ENCODE measurements at regions not wholly inside any gene's neighbourhood (a gene's known extent, or its start where the extent isn't known, plus 50 kb on each side); places are given as distances from the start of the nearest gene placed in this dataset.

DNA sequence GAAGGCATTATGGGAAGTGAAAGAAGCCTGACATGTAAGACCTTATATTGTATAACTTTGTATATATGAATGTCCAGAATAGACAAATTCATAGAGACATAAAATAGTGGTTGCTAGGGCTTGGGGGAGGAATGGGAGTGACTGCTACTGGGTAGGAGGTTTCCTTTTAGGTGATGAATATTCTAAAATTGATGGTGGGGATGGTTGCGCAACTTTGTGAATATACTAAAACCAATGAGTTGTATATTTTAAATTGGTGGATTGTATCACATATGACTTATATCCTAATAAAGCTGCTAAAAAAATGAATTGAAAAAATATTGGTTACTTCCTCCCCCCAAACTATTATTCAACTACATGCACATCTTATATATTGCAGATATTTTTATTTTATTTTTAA lies 70.0 kb downstream of the UCHL1 start:
- Histone ChIP-seq H3K4me3 (ENCODE audit: insufficient read depth, low read depth, low read length) (no peak overlapping the region), H3K27ac (ENCODE audit: insufficient read depth, low read depth, low read length, poor library complexity, severe bottlenecking) (no peak overlapping the region), H3K36me3 (ENCODE audit: control insufficient read depth, insufficient read depth, low read length) (no peaks in the 10 kb centered on the region), H3K4me1 (ENCODE audit: control insufficient read depth, insufficient read depth, low read length) (peaks cover 8% of the 10 kb centered on the region), H3K9me3 (ENCODE audit: control insufficient read depth, low read length) (no peaks in the 10 kb centered on the region), H3K27me3 (ENCODE audit: control insufficient read depth, insufficient read depth, low read length, poor library complexity, severe bottlenecking) (no peaks in the 10 kb centered on the region)
- 75 to 100% methylated on average over 1 of the region's 1 CpG for WGBS, 2 experiments

DNA sequence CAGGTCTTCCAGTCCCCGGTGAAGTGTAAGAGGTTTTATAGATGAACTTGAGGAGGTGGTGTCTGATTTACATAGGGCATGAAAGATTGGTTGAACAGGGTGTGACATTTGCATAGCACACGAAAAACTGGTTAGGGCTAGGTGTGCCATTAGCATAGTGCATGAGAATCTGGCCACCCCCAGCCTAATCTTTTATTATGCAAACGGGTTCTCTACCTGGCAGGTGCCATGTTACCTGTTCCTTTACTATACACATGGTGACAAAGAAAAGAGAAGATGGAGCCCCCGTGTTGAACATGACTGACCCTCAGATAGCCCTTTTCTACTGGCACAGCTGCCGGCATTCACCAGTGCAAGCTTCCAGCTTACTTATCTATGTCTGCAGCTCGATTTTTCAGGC lies 71.0 kb downstream of the UCHL1 start:
- peaks cover 8% of the 10 kb centered on the region for H3K4me1 ChIP-seq (ENCODE audit: control insufficient read depth, insufficient read depth, low read length)
- no peak overlapping the region for H3K4me3 ChIP-seq (ENCODE audit: insufficient read depth, low read depth, low read length)
- 61 to 64% methylated on average over 6 of the region's 6 CpGs for WGBS, 2 experiments
- no peaks in the 10 kb centered on the region for H3K36me3 ChIP-seq (ENCODE audit: control insufficient read depth, insufficient read depth, low read length)
- no peak overlapping the region for H3K27ac ChIP-seq (ENCODE audit: insufficient read depth, low read depth, low read length, poor library complexity, severe bottlenecking)
- no peaks in the 10 kb centered on the region for H3K27me3 ChIP-seq (ENCODE audit: control insufficient read depth, insufficient read depth, low read length, poor library complexity, severe bottlenecking)
- H3K9me3 ChIP-seq (ENCODE audit: control insufficient read depth, low read length): no peaks in the 10 kb centered on the region

DNA sequence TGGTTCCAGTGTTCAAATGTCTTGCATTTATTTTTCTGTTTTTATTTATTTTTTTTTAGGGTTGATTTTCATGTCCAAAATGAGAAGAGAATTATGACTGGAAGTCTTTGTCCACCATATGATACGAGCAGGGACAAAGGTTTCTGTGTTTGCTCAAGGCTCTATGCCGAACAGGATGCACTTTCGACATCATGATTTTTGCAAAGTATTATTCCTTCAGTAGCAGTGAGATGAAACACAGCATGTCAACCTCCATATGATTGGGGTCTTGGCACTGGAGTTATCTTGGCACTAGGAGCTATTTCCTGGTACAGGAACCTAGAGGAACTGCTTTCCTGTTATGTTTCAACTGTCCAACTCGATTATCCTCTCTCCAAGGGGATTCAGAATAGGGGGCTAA lies 72.6 kb downstream of the UCHL1 start:
- 92 to 95% methylated on average over 4 of the region's 4 CpGs for WGBS, 2 experiments
- no peaks in the 10 kb centered on the region for H3K9me3 ChIP-seq (ENCODE audit: control insufficient read depth, low read length)

GRCh38 chr4:41331224-41331623 lies 74.5 kb downstream of the UCHL1 start:
- no peaks in the 10 kb centered on the region for H3K9me3 ChIP-seq (ENCODE audit: control insufficient read depth, low read length)
- WGBS, 2 experiments: 93% methylated on average over 2 of the region's 2 CpGs; no CpG with 5 or more reads in 1 of the 2 experiments

More for the DNA sequence above, 72.6 kb downstream of the UCHL1 start:
- H3K36me3 ChIP-seq (ENCODE audit: control insufficient read depth, insufficient read depth, low read length): no peaks in the 10 kb centered on the region
- H3K27me3 ChIP-seq (ENCODE audit: control insufficient read depth, insufficient read depth, low read length, poor library complexity, severe bottlenecking): no peaks in the 10 kb centered on the region
- no peak overlapping the region for H3K4me3 ChIP-seq (ENCODE audit: insufficient read depth, low read depth, low read length)
- H3K4me1 ChIP-seq (ENCODE audit: control insufficient read depth, insufficient read depth, low read length): peaks cover 8% of the 10 kb centered on the region
- no peak overlapping the region for H3K27ac ChIP-seq (ENCODE audit: insufficient read depth, low read depth, low read length, poor library complexity, severe bottlenecking)

DNA sequence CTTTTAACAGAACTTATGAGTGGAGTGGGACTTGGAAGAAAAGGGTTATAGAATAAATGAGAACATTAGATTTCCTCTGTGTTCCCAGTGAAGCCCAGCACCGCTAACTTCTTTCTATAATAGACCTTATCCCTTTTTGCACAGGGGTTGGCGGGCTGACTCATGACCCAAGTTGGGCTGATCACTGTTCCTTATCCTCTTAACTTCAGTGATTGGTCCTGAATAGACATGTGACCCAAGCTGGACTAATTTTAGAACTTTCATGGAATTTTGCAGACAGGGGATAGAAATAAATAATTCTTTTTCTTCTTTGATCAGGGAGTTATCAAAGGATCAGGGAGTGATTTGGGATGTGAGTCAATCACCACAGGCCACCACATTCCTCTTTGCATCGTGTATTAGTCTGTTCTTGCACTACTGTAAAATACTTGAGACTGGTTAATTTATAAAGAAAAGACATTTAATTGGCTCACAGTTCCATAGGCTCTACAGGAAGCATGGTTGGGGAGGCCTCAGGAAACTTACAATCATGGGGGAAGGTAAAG lies 75.9 kb downstream of the UCHL1 start:
- no peak overlapping the region for H3K27ac ChIP-seq (ENCODE audit: insufficient read depth, low read depth, low read length, poor library complexity, severe bottlenecking)
- no peaks in the 10 kb centered on the region for H3K36me3 ChIP-seq (ENCODE audit: control insufficient read depth, insufficient read depth, low read length)
- H3K27me3 ChIP-seq (ENCODE audit: control insufficient read depth, insufficient read depth, low read length, poor library complexity, severe bottlenecking): no peaks in the 10 kb centered on the region
- 99 to 100% methylated on average over 2 of the region's 3 CpGs for WGBS, 2 experiments
- H3K4me1 ChIP-seq (ENCODE audit: control insufficient read depth, insufficient read depth, low read length): no peaks in the 10 kb centered on the region
- H3K4me3 ChIP-seq (ENCODE audit: insufficient read depth, low read depth, low read length): no peak overlapping the region
- H3K9me3 ChIP-seq (ENCODE audit: control insufficient read depth, low read length): no peaks in the 10 kb centered on the region

More at GRCh38 chr4:41331224-41331623, 74.5 kb downstream of the UCHL1 start:
- H3K27ac ChIP-seq (ENCODE audit: insufficient read depth, low read depth, low read length, poor library complexity, severe bottlenecking): no peak overlapping the region
- H3K36me3 ChIP-seq (ENCODE audit: control insufficient read depth, insufficient read depth, low read length): no peaks in the 10 kb centered on the region
- no peak overlapping the region for H3K4me3 ChIP-seq (ENCODE audit: insufficient read depth, low read depth, low read length)
- H3K4me1 ChIP-seq (ENCODE audit: control insufficient read depth, insufficient read depth, low read length): no peaks in the 10 kb centered on the region
- H3K27me3 ChIP-seq (ENCODE audit: control insufficient read depth, insufficient read depth, low read length, poor library complexity, severe bottlenecking): no peaks in the 10 kb centered on the region

GRCh38 chr4:41334182-41334581 lies 77.5 kb downstream of the UCHL1 start:
- Histone ChIP-seq H3K9me3 (ENCODE audit: control insufficient read depth, low read length) (no peaks in the 10 kb centered on the region), H3K36me3 (ENCODE audit: control insufficient read depth, insufficient read depth, low read length) (no peaks in the 10 kb centered on the region), H3K4me3 (ENCODE audit: insufficient read depth, low read depth, low read length) (no peak overlapping the region), H3K4me1 (ENCODE audit: control insufficient read depth, insufficient read depth, low read length) (no peaks in the 10 kb centered on the region), H3K27me3 (ENCODE audit: control insufficient read depth, insufficient read depth, low read length, poor library complexity, severe bottlenecking) (no peaks in the 10 kb centered on the region), H3K27ac (ENCODE audit: insufficient read depth, low read depth, low read length, poor library complexity, severe bottlenecking) (no peak overlapping the region)
- WGBS, 2 experiments: 97 to 99% methylated on average over 2 of the region's 2 CpGs

DNA sequence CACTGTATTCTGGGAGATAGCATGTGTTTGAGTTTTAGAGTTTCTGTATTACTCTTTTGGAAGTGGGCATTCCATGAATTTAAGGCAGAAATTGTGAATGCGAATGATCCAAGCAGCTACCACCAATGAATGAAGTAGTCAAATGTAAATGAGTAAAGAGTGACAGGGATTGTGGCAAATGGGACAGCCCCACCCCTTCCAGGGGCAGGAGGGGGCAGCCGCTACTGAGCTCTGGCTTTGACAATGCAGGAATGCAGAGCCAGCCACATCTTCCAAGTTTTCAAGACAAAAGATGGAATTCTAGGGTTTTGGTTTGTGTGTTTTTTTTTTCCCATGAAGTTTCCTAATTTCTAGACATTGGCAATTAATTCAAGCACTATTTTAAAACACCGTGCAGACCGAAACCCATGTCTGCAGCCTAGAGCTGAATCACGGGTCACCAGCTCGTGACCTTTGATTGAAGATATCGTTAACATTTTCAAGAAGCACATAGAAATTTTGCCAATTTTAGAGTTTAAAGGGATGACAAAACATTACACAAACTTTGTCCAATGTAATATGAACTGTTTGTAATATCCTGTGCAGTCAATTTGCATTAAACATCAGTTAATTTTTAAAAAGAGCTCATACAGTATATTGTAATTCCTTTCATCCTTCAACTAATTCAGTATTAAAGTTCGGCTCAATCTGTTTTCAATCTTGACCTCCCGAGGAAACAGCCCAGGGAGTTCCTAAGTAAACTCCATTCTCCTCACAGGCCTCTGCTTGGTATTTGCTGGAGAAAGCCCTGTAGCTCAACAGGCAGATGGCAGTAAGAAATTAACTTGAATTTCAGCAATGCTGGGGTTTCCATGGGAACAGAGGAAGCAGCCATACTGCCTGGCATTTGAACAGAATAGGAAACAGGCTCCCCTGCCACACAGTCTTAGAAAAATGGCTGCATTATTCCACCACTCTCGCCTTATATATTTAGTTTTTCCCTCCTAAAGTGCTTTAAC lies 83.4 kb downstream of the UCHL1 start:
- H3K27ac ChIP-seq (ENCODE audit: insufficient read depth, low read depth, low read length, poor library complexity, severe bottlenecking): peak overlapping the region; percentile 73
- 70% methylated on average over 9 of the region's 10 CpGs for WGBS, 2 experiments
- peaks cover 14% of the 10 kb centered on the region for H3K4me1 ChIP-seq (ENCODE audit: control insufficient read depth, insufficient read depth, low read length)
- peaks cover 2% of the 10 kb centered on the region for H3K9me3 ChIP-seq (ENCODE audit: control insufficient read depth, low read length)
- H3K36me3 ChIP-seq (ENCODE audit: control insufficient read depth, insufficient read depth, low read length): peaks cover 4% of the 10 kb centered on the region
- H3K27me3 ChIP-seq (ENCODE audit: control insufficient read depth, insufficient read depth, low read length, poor library complexity, severe bottlenecking): no peaks in the 10 kb centered on the region
- no peak overlapping the region for H3K4me3 ChIP-seq (ENCODE audit: insufficient read depth, low read depth, low read length)

DNA sequence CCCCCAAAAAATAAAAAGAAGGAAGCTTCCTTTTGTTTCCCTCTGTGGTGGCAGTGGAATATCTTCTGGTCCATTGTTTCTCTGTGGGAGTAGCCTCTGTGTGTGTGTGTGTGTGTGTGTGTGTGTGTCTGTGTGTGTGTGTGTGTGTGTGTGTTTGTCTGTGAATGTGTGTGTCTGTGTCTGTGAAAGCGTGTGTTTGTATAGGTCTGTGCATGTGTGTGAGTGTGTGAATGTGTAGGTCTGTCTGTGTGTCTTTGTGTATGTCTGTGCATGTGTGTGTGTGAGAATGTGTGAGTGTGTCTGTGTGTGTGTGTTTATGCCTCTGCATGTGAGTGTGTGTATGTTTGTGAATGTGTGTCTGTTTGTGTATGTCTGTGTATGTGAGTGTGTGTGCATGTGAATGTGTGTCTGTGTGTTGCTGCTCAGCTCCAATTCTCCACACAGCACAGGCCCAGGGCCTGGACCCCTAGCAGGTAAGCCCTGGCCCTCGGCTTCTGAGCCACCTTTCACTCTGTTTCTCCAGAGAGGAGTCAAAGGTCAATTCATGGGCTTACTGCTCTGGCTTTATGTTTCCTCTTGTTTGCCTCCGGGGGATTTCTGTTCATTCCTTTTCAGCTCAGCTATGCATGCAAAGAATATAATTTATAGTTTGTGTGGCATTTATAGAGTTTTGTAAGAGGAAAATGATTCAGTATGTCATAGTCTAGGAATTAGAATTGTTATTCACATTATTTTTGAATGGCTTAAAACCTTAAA lies 89.8 kb downstream of the UCHL1 start:
- H3K27ac ChIP-seq (ENCODE audit: insufficient read depth, low read depth, low read length, poor library complexity, severe bottlenecking): no peak overlapping the region
- H3K9me3 ChIP-seq (ENCODE audit: control insufficient read depth, low read length): peaks cover 2% of the 10 kb centered on the region
- no peak overlapping the region for H3K4me3 ChIP-seq (ENCODE audit: insufficient read depth, low read depth, low read length)
- peaks cover 4% of the 10 kb centered on the region for H3K36me3 ChIP-seq (ENCODE audit: control insufficient read depth, insufficient read depth, low read length)
- peaks cover 5% of the 10 kb centered on the region for H3K4me1 ChIP-seq (ENCODE audit: control insufficient read depth, insufficient read depth, low read length)
- no peaks in the 10 kb centered on the region for H3K27me3 ChIP-seq (ENCODE audit: control insufficient read depth, insufficient read depth, low read length, poor library complexity, severe bottlenecking)
- 52 to 76% methylated on average over 3 of the region's 3 CpGs for WGBS, 2 experiments

DNA sequence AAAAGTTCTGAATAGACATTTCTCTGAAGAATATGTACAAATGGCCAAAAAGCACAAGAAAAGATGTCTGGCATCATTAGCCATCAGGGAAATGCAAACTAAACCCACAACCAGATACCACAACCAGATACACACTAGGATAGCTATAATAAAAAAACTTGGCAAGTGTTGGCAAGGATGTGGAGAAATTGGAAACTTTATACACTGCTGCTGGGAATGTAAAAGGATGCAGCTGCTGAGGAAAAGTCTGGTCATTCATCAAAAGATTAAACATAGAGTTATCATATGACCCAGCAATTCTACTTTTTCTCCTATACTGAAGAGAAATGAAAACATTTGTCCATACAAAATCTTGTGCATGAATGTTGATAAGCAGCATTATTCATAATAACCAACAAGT lies 92.3 kb downstream of the UCHL1 start:
- no peaks in the 10 kb centered on the region for H3K27me3 ChIP-seq (ENCODE audit: control insufficient read depth, insufficient read depth, low read length, poor library complexity, severe bottlenecking)
- H3K27ac ChIP-seq (ENCODE audit: insufficient read depth, low read depth, low read length, poor library complexity, severe bottlenecking): no peak overlapping the region

More for the DNA sequence above, 92.3 kb downstream of the UCHL1 start:
- Histone ChIP-seq H3K4me3 (ENCODE audit: insufficient read depth, low read depth, low read length) (no peak overlapping the region), H3K36me3 (ENCODE audit: control insufficient read depth, insufficient read depth, low read length) (no peaks in the 10 kb centered on the region), H3K9me3 (ENCODE audit: control insufficient read depth, low read length) (no peaks in the 10 kb centered on the region), H3K4me1 (ENCODE audit: control insufficient read depth, insufficient read depth, low read length) (peaks cover 5% of the 10 kb centered on the region)
